ENCODE measurements at regions not wholly inside any gene's neighbourhood (a gene's known extent, or its start where the extent isn't known, plus 50 kb on each side); places are given as distances from the start of the nearest gene placed in this dataset.

DNA sequence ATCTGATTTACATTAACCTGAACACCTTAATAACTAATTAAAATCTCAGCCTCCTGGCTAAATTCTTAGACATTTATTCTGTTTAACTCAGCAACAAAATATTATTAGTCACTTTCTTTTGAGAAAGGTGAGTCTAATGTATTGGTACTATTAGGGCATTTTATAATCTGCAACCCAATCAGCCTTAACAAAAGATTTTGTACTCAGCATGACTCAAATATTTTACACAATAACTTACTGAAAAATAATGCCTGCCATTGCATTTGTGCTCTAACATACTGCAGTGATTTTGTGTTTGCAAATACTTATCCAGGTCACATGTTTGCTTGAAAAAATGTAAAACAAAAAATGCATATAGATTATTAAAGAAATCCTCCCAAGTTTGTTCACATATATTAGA is 1129.9 kb downstream of the TAF11L14 start:
- TF ChIP-seq, protein P1, sequence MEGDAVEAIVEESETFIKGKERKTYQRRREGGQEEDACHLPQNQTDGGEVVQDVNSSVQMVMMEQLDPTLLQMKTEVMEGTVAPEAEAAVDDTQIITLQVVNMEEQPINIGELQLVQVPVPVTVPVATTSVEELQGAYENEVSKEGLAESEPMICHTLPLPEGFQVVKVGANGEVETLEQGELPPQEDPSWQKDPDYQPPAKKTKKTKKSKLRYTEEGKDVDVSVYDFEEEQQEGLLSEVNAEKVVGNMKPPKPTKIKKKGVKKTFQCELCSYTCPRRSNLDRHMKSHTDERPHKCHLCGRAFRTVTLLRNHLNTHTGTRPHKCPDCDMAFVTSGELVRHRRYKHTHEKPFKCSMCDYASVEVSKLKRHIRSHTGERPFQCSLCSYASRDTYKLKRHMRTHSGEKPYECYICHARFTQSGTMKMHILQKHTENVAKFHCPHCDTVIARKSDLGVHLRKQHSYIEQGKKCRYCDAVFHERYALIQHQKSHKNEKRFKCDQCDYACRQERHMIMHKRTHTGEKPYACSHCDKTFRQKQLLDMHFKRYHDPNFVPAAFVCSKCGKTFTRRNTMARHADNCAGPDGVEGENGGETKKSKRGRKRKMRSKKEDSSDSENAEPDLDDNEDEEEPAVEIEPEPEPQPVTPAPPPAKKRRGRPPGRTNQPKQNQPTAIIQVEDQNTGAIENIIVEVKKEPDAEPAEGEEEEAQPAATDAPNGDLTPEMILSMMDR (optimal IDR thresholded peaks at IDR 0.05 in 1 of 3, IDR thresholded peaks at IDR 0.05 in 1 of 3, conservative IDR thresholded peaks at IDR 0.05 in 1 of 3; ENCODE audit: extremely low read depth in 1 of 3, insufficient read depth in 2 of 3, low read length in 3 of 3) = no peak
- TF ChIP-seq EZH2 (IDR thresholded peaks at IDR 0.05; ENCODE audit: low read length) = no peak
